ENCODE measurements at regions not wholly inside any gene's neighbourhood (a gene's known extent, or its start where the extent isn't known, plus 50 kb on each side); places are given as distances from the start of the nearest gene placed in this dataset.

- no peak overlapping the region for H3K4me3 ChIP-seq (ENCODE audit: low read depth, low read length)
- TF ChIP-seq CTCF (IDR thresholded peaks at IDR 0.05; ENCODE audit: borderline replicate concordance, insufficient read depth, low read depth, low read length), result no peak
Observed at GRCh38 chr10:131735577-131735976, 165.2 kb upstream of the PPP2R2D start.

DNA sequence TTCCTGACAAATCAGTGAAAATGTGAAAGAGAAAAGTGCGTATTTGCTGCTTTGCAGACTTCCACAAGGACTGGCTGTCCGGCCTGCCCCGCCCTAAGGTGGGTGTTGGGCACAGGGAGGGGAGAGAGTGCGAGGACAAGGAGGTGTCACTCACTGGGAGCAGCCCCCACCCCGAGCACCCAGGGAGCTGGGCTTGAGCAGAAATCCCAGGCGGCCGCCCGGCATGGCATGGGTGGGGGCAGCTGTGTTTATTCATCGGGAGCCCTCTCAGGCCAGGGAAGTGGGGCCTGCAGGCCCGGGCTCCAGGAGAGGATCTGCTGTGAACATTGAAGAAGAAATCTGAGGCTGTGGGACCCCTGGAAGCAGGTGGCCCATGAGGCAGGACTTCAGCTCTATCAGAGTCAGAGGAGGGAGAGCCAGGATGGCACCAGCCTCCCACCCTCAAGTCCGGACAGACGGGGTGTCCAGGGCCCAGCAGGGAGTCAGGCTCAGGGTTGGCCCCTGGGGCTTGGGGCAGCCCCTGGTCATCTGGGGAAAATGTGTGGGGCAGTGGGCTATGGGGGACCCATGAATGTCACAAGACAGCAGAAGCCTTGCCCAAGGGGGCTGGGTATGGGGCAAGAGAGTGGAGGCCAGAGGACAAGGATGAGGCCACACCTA is 164.4 kb upstream of the PPP2R2D start:
- no peak for TF ChIP-seq CTCF (IDR thresholded peaks at IDR 0.05; ENCODE audit: borderline replicate concordance, insufficient read depth, low read depth, low read length)
- H3K4me3 ChIP-seq (ENCODE audit: low read depth, low read length), result no peak overlapping the region

DNA sequence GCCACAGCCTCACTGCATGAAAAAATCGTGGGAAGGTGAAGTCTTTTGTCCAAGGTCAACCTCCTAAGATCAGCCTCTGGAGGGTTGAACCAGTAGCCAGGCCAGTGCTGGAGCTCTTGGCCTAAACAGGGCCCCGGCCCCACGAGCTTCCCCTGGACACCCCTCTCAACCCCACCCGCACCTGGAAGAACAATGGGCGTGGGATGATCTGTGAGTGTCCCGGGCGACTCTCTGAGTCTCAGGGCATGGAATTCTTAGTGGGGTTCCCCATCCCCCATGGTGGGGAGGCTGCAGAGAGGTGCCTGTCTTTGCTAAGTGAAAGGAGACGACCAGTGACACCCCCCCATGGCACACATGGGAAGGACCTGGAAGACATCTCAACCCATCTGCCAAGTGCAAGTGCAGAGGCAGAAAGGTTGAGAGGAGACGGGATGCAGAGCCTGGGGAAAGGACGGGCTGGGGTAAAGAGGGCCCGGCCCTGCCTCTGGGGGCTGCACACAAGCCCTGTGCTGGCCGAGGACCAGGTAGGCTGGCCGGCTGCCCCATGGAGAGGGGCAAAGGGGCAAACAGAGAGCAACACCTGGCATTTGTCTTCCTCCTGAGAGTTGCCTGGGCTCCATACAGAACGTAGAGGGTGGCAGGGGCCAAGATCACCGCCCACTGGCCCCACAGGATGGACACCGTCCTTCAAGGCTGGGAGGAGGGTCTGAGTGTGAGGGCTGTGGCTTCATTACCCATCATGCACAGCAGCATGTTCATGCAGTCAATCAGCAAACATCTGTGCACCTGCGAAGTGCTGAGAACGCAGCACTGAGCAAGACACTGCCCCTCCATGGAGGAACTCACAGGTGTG is 163.0 kb upstream of the PPP2R2D start:
- no peak for TF ChIP-seq CTCF (IDR thresholded peaks at IDR 0.05; ENCODE audit: borderline replicate concordance, insufficient read depth, low read depth, low read length)
- H3K4me3 ChIP-seq (ENCODE audit: low read depth, low read length), result no peak overlapping the region

DNA sequence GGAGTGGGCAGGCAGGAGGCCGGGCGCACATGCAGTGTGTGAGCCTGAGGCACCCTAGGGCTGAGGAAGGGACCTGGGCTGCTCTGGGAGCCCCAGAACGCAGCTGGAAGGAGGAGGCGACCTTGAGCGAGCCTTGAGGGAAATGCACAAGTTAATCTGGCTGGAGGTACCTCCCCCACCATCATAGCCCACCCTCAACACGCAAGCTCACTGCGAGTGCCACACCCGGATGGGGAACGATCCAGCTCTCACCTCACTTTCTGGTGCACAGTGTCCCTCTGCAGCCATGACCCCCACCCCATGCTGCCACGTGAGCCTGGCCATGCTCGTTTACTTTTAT is 162.4 kb upstream of the PPP2R2D start:
- no peak overlapping the region for H3K4me3 ChIP-seq (ENCODE audit: low read depth, low read length)
- TF ChIP-seq CTCF (IDR thresholded peaks at IDR 0.05; ENCODE audit: borderline replicate concordance, insufficient read depth, low read depth, low read length), result no peak

- no peak for TF ChIP-seq CTCF (IDR thresholded peaks at IDR 0.05; ENCODE audit: borderline replicate concordance, insufficient read depth, low read depth, low read length)
Observed at GRCh38 chr10:131739206-131739605, 161.6 kb upstream of the PPP2R2D start.

GRCh38 chr10:131742500-131742951 is 158.3 kb upstream of the PPP2R2D start:
- no peak for TF ChIP-seq CTCF (IDR thresholded peaks at IDR 0.05; ENCODE audit: borderline replicate concordance, insufficient read depth, low read depth, low read length)
- H3K4me3 ChIP-seq (ENCODE audit: low read depth, low read length), result no peak overlapping the region

More at GRCh38 chr10:131739206-131739605, 161.6 kb upstream of the PPP2R2D start:
- no peak overlapping the region for H3K4me3 ChIP-seq (ENCODE audit: low read depth, low read length)
